ENCODE measurements at regions not wholly inside any gene's neighbourhood (a gene's known extent, or its start where the extent isn't known, plus 50 kb on each side); places are given as distances from the start of the nearest gene placed in this dataset.

- TF ChIP-seq, protein P1, sequence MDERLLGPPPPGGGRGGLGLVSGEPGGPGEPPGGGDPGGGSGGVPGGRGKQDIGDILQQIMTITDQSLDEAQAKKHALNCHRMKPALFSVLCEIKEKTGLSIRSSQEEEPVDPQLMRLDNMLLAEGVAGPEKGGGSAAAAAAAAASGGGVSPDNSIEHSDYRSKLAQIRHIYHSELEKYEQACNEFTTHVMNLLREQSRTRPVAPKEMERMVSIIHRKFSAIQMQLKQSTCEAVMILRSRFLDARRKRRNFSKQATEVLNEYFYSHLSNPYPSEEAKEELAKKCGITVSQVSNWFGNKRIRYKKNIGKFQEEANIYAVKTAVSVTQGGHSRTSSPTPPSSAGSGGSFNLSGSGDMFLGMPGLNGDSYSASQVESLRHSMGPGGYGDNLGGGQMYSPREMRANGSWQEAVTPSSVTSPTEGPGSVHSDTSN (CRISPR knock-in tag; IDR thresholded peaks at IDR 0.05; ENCODE audit: low read depth), result no peak
- TF ChIP-seq, protein P1 (tag; conservative IDR thresholded peaks at IDR 0.05; ENCODE audit: low read depth), result no peak
- no peak for TF ChIP-seq MAFF (IDR thresholded peaks at IDR 0.05; ENCODE audit: low read length)
Observed at GRCh38 chr9:13648676-13649075, 369.2 kb upstream of the MPDZ start (continued).

DNA sequence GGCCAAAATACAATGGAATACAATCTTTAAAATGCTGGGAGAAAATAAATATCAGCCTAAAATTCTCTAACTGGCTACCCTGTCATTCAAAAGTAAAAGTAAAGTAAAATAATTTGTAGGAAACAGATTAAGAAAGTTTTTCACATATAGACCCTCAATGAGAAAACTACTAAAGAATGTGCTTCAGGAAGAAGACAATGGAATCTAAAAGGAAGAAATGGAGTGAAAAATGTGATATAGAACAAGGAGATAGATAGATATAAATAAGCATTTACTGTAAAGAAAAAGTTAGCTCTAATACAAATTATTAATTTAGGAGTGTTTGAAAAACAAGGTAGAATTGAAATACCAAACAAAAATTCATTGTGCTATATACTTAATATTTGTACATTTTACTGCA, 368.6 kb upstream of the MPDZ start:
- intact Hi-C loops (cut with micrococcal nuclease) (no loop called here), in situ Hi-C loops (cut with MboI) (no loop called here)
- ChIA-PET CTCF (ENCODE audit: low intra/inter-chr PET ratio) (no interaction called here), POLR2A (no interaction called here)
- no peak for ATAC-seq
- no peaks in the 10 kb centered on the region for H4K20me1 ChIP-seq (replicated peaks; ENCODE audit: control insufficient read depth, insufficient read depth, low read length)
- H3K79me2 ChIP-seq (ENCODE audit: control insufficient read depth, insufficient read depth, low read length), result no peaks in the 10 kb centered on the region
- no peaks in the 10 kb centered on the region for H3K9me1 ChIP-seq (ENCODE audit: control insufficient read depth, insufficient read depth, low read length)
- H3K9ac ChIP-seq (ENCODE audit: insufficient read depth in 1 of 2, low read depth in 2 of 2, low read length in 2 of 2), result no peak overlapping the region
- no TSS peak for BruUV-seq (replicated peaks)
- no peaks in the 10 kb centered on the region for H3K4me1 ChIP-seq (replicated peaks in 1 of 2; ENCODE audit: control insufficient read depth in 2 of 2, insufficient read depth in 2 of 2, low read length in 2 of 2)
- no peaks in the 10 kb centered on the region for H3K9me3 ChIP-seq (replicated peaks; ENCODE audit: control insufficient read depth, insufficient read depth, low read depth, low read length)
- no peak overlapping the region for H3K27ac ChIP-seq (ENCODE audit: extremely low read depth, low read depth, low read length)
- no peaks in the 10 kb centered on the region for H3K27me3 ChIP-seq (ENCODE audit: control insufficient read depth in 2 of 2, insufficient read depth in 2 of 2, low read length in 2 of 2)
- no peak for DNase-seq (ENCODE audit: extremely low read depth in 1 of 4, low spot score in 3 of 4)
- TF ChIP-seq POLR3A (IDR thresholded peaks at IDR 0.05; ENCODE audit: borderline replicate concordance, extremely low read depth, insufficient read depth, insufficient read length), result no peak
- no peak for TF ChIP-seq MCM7 (IDR thresholded peaks at IDR 0.05)
- TF ChIP-seq ZNF253 (CRISPR knock-in tag; conservative IDR thresholded peaks at IDR 0.05), result no peak
- TF ChIP-seq BACH1 (tag; IDR thresholded peaks at IDR 0.05), result no peak
- no peak for TF ChIP-seq TAF1 (IDR thresholded peaks at IDR 0.05; ENCODE audit: control insufficient read depth, extremely low read depth, insufficient read depth, low read length, severe bottlenecking)
- TF ChIP-seq SMAD3 (CRISPR knock-in tag; conservative IDR thresholded peaks at IDR 0.05), result no peak
- no peaks in the 10 kb centered on the region for H3K36me3 ChIP-seq (ENCODE audit: control insufficient read depth, insufficient read depth, low read length)
- H3K4me3 ChIP-seq, result no peak overlapping the region
- FAIRE-seq, result no peak
- H2AFZ ChIP-seq (ENCODE audit: low read depth, low read length), result no peak overlapping the region
- no peak overlapping the region for H3K4me2 ChIP-seq (ENCODE audit: insufficient read depth, low read length)

All from K562 (cell line).